ENCODE measurements at regions not wholly inside any gene's neighbourhood (a gene's known extent, or its start where the extent isn't known, plus 50 kb on each side); places are given as distances from the start of the nearest gene placed in this dataset.

- no peak for DNase-seq (ENCODE audit: low spot score)
- Mint-ChIP-seq H3K27me3 (ENCODE audit: unreplicated experiment) (peaks cover 2% of the 10 kb centered on the region), H3K4me3 (ENCODE audit: unreplicated experiment) (no peak overlapping the region), H3K9me3 (ENCODE audit: unreplicated experiment) (no peaks in the 10 kb centered on the region), H3K36me3 (ENCODE audit: low read depth, unreplicated experiment) (peaks cover 3% of the 10 kb centered on the region), H3K27ac (ENCODE audit: unreplicated experiment) (no peak overlapping the region), H3K4me1 (ENCODE audit: unreplicated experiment) (no peaks in the 10 kb centered on the region)
- TF ChIP-seq CTCF (IDR thresholded peaks at IDR 0.05; ENCODE audit: unreplicated experiment): no peak
Observed at GRCh38 chr1:213362598-213362997, 311.6 kb downstream of the RPS6KC1 start.

- no peaks in the 10 kb centered on the region for H3K9me3 Mint-ChIP-seq (ENCODE audit: unreplicated experiment)
- DNase-seq (ENCODE audit: low spot score): no peak
- H3K4me3 Mint-ChIP-seq (ENCODE audit: unreplicated experiment): no peak overlapping the region
- H3K27me3 Mint-ChIP-seq (ENCODE audit: unreplicated experiment): no peaks in the 10 kb centered on the region
- no peaks in the 10 kb centered on the region for H3K4me1 Mint-ChIP-seq (ENCODE audit: unreplicated experiment)
- no peak for TF ChIP-seq CTCF (IDR thresholded peaks at IDR 0.05; ENCODE audit: unreplicated experiment)
- peaks cover 3% of the 10 kb centered on the region for H3K36me3 Mint-ChIP-seq (ENCODE audit: low read depth, unreplicated experiment)
- no peak overlapping the region for H3K27ac Mint-ChIP-seq (ENCODE audit: unreplicated experiment)
Observed at GRCh38 chr1:213366141-213366831, 315.2 kb downstream of the RPS6KC1 start.

- peaks cover 2% of the 10 kb centered on the region for H3K4me1 Mint-ChIP-seq (ENCODE audit: unreplicated experiment)
- no peak overlapping the region for H3K4me3 Mint-ChIP-seq (ENCODE audit: unreplicated experiment)
- H3K27me3 Mint-ChIP-seq (ENCODE audit: unreplicated experiment): no peaks in the 10 kb centered on the region
- DNase-seq (ENCODE audit: low spot score): no peak
- H3K36me3 Mint-ChIP-seq (ENCODE audit: low read depth, unreplicated experiment): no peaks in the 10 kb centered on the region
- TF ChIP-seq CTCF (IDR thresholded peaks at IDR 0.05; ENCODE audit: unreplicated experiment): no peak
- H3K9me3 Mint-ChIP-seq (ENCODE audit: unreplicated experiment): no peaks in the 10 kb centered on the region
- no peak overlapping the region for H3K27ac Mint-ChIP-seq (ENCODE audit: unreplicated experiment)
Observed at GRCh38 chr1:213369465-213369864, 318.4 kb downstream of the RPS6KC1 start.

- peaks cover 3% of the 10 kb centered on the region for H3K4me1 Mint-ChIP-seq (ENCODE audit: unreplicated experiment)
- no peak overlapping the region for H3K27ac Mint-ChIP-seq (ENCODE audit: unreplicated experiment)
- no peaks in the 10 kb centered on the region for H3K9me3 Mint-ChIP-seq (ENCODE audit: unreplicated experiment)
- no peaks in the 10 kb centered on the region for H3K36me3 Mint-ChIP-seq (ENCODE audit: low read depth, unreplicated experiment)
- H3K27me3 Mint-ChIP-seq (ENCODE audit: unreplicated experiment): peaks cover 1% of the 10 kb centered on the region
- no peak overlapping the region for H3K4me3 Mint-ChIP-seq (ENCODE audit: unreplicated experiment)
- TF ChIP-seq CTCF (IDR thresholded peaks at IDR 0.05; ENCODE audit: unreplicated experiment): no peak
- DNase-seq (ENCODE audit: low spot score): no peak
Observed at GRCh38 chr1:213370523-213370922, 319.5 kb downstream of the RPS6KC1 start.

- H3K4me3 Mint-ChIP-seq (ENCODE audit: unreplicated experiment): no peak overlapping the region
- H3K27ac Mint-ChIP-seq (ENCODE audit: unreplicated experiment): no peak overlapping the region
- DNase-seq (ENCODE audit: low spot score): no peak
- no peak for TF ChIP-seq CTCF (IDR thresholded peaks at IDR 0.05; ENCODE audit: unreplicated experiment)
- H3K4me1 Mint-ChIP-seq (ENCODE audit: unreplicated experiment): peaks cover 5% of the 10 kb centered on the region
- H3K9me3 Mint-ChIP-seq (ENCODE audit: unreplicated experiment): no peaks in the 10 kb centered on the region
- H3K36me3 Mint-ChIP-seq (ENCODE audit: low read depth, unreplicated experiment): no peaks in the 10 kb centered on the region
- peaks cover 1% of the 10 kb centered on the region for H3K27me3 Mint-ChIP-seq (ENCODE audit: unreplicated experiment)
Observed at GRCh38 chr1:213371525-213371846, 320.4 kb downstream of the RPS6KC1 start.

Measured in endothelial cell (in vitro differentiated cells).